A673 (cell line): ENCODE measurements at regions not wholly inside any gene's neighbourhood (a gene's known extent, or its start where the extent isn't known, plus 50 kb on each side); places are given as distances from the start of the nearest gene placed in this dataset.

ENCODE experiments used
- BruUV-seq: library from RNA; stranded (reverse); fragments of 400-500 nt; replicated peaks from 2 replicates; lab custom pipeline; 2021; lab: Mats Ljungman, UMichigan
- CTCF ChIA-PET: fragments of 300-600 bp; sonication (Branson Sonifier 250); formaldehyde crosslinking; loops from one replicate; lab custom pipeline; 2022; ENCODE audit warnings: antibody characterized with exemption; lab: Charles Lee
- POLR2A ChIA-PET: fragments of 300-600 bp; sonication (Branson Sonifier 250); formaldehyde crosslinking; loops from one replicate; lab custom pipeline; 2022; ENCODE audit warnings: antibody characterized with exemption; ENCODE audit not compliant: low non-redundant PET; lab: Charles Lee
- DNase-seq: peaks from one replicate; pipeline ENCODE4 v3.0.0-alpha.2; 2015; ENCODE audit warnings: low spot score
- H3K27ac ChIP-seq: fragments of 200-600 bp; sonication (generic); 2 replicates; pipeline ENCODE4 v1.5.1; 2016; ENCODE audit warnings: mixed run types, low read depth, mild to moderate bottlenecking, mixed read lengths, antibody characterized with exemption, low read length; ENCODE audit not compliant: poor library complexity, severe bottlenecking
- H3K27me3 ChIP-seq: fragments of 200-600 bp; sonication (generic); replicated peaks from 2 replicates; pipeline ENCODE4 v1.6.1; 2017; ENCODE audit warnings: mixed run types, low read depth, mild to moderate bottlenecking, mixed read lengths, antibody characterized with exemption, low read length; ENCODE audit not compliant: insufficient read depth, poor library complexity
- H3K36me3 ChIP-seq: fragments of 200-600 bp; sonication (generic); 2 replicates; pipeline ENCODE4 v1.6.1; 2016; ENCODE audit warnings: mixed run types, mild to moderate bottlenecking, mixed read lengths, antibody characterized with exemption, low read length; ENCODE audit not compliant: insufficient read depth, poor library complexity, severe bottlenecking
- H3K4me1 ChIP-seq: fragments of 200-600 bp; sonication (generic); 2 replicates; pipeline ENCODE4 v1.6.1; 2017; ENCODE audit warnings: mixed run types, mild to moderate bottlenecking, mixed read lengths, antibody characterized with exemption, low read length; ENCODE audit not compliant: insufficient read depth, poor library complexity, severe bottlenecking
- H3K4me3 ChIP-seq: fragments of 200-600 bp; sonication (generic); 2 replicates; pipeline ENCODE4 v1.5.1; 2016; ENCODE audit warnings: low read depth, mixed run types, mild to moderate bottlenecking, mixed read lengths, low read length; ENCODE audit not compliant: poor library complexity, severe bottlenecking
- H3K9me3 ChIP-seq: fragments of 200-600 bp; sonication (generic); 2 replicates; pipeline ENCODE4 v1.6.1; 2016; ENCODE audit warnings: mixed run types, low read depth, mild to moderate bottlenecking, mixed read lengths, antibody characterized with exemption, low read length; ENCODE audit not compliant: poor library complexity, severe bottlenecking
- EZH2 ChIP-seq: fragments of 200-600 bp; sonication (generic); IDR thresholded peaks from 2 replicates; pipeline ENCODE4 v1.6.1; 2017; ENCODE audit warnings: borderline replicate concordance, low read depth, mild to moderate bottlenecking, mixed read lengths, antibody characterized with exemption, low read length; ENCODE audit not compliant: poor library complexity, severe bottlenecking
- intact Hi-C: fragments of 100-400 bp; cut with micrococcal nuclease; formaldehyde crosslinking; loops from one replicate; pipeline ENCODE4 v1.10.0; 2022; ENCODE audit not compliant: unreplicated experiment
- TF ChIP-seq, protein P1 (sequence below): fragments of 300-800, 200-600 bp; sonication (generic); conservative IDR thresholded peaks from 2 replicates; pipeline ENCODE4 v1.5.1; 2017; ENCODE audit warnings: low read depth, mild to moderate bottlenecking, antibody characterized with exemption, low read length, moderate library complexity, mixed read lengths

DNA sequence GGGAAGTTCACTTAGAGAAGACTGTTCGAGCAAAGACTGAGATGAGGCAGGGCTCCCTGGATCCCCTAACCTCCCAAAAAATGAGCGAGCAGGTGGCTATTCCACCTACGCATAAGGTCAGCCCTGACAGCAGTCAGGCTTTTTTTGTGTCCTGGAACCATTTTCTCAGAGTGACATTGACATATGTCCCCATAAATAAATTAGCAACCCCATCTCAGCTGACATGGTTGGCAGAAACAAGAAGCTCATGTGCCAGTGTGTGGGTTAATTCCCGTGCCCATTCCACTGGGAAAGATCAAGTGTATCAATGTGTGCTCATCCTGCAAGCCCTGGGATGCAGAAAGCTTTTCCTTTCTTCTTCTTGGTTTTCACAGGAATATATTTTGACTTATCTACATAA, 740.4 kb upstream of the CELF4 start:
- no TSS peak for BruUV-seq
- TF ChIP-seq EZH2: no peak
- intact Hi-C loops: no loop called here
- no peak overlapping the region for H3K4me3 ChIP-seq
- no peaks in the 10 kb centered on the region for H3K9me3 ChIP-seq
- no peaks in the 10 kb centered on the region for H3K27me3 ChIP-seq
- DNase-seq: no peak
- H3K27ac ChIP-seq: no peak overlapping the region
- no peaks in the 10 kb centered on the region for H3K4me1 ChIP-seq
- ChIA-PET CTCF (no interaction called here), POLR2A (no interaction called here)
- no peaks in the 10 kb centered on the region for H3K36me3 ChIP-seq

DNA sequence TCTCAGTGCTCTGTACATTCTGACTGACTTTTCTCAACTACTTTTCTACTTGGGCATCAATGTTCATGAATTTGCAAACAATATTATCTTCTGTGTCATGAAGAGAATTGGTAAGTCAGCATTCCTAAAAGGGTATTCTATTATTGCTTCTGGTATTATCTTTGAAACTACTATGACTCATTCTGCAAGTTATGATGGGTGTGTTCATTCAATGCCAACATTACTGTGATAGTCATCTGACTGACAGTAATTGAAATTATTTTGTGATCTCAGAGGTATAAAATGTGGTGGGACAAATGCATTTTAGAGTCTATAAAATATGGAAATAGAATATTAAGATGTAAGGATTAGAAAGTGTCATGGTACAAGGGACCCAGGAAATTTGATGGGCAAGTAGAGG, 736.0 kb upstream of the CELF4 start:
- Histone ChIP-seq H3K9me3 (no peaks in the 10 kb centered on the region), H3K4me3 (no peak overlapping the region), H3K27ac (no peak overlapping the region), H3K36me3 (no peaks in the 10 kb centered on the region), H3K4me1 (no peaks in the 10 kb centered on the region), H3K27me3 (no peaks in the 10 kb centered on the region)
- ChIA-PET CTCF (no interaction called here), POLR2A (no interaction called here)
- DNase-seq: no peak
- TF ChIP-seq, protein P1, sequence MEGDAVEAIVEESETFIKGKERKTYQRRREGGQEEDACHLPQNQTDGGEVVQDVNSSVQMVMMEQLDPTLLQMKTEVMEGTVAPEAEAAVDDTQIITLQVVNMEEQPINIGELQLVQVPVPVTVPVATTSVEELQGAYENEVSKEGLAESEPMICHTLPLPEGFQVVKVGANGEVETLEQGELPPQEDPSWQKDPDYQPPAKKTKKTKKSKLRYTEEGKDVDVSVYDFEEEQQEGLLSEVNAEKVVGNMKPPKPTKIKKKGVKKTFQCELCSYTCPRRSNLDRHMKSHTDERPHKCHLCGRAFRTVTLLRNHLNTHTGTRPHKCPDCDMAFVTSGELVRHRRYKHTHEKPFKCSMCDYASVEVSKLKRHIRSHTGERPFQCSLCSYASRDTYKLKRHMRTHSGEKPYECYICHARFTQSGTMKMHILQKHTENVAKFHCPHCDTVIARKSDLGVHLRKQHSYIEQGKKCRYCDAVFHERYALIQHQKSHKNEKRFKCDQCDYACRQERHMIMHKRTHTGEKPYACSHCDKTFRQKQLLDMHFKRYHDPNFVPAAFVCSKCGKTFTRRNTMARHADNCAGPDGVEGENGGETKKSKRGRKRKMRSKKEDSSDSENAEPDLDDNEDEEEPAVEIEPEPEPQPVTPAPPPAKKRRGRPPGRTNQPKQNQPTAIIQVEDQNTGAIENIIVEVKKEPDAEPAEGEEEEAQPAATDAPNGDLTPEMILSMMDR: no peak
- no peak for TF ChIP-seq EZH2
- intact Hi-C loops: no loop called here
- no TSS peak for BruUV-seq

DNA sequence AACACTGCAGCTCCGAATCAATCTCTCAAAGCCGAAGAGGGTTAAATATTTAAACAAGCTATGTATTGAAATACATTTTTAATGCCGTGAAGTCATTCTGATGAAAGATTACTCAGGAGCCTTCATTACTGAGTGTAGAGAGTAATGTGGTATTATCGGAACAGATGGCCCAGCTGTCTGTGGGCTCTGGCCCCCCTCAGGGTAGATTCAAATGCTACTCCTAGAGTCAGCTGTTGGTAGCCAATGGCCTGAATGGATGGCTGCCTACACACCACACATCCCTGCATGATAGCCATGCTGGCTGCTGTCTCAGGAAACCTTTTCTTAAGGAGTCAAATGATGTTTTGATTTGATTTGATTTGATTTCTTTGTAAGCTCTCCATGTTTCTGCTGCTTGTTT, 732.3 kb upstream of the CELF4 start:
- no peak overlapping the region for H3K27ac ChIP-seq
- ChIA-PET POLR2A (no interaction called here), CTCF (no interaction called here)
- DNase-seq: no peak
- no peaks in the 10 kb centered on the region for H3K27me3 ChIP-seq
- H3K9me3 ChIP-seq: peaks cover 10% of the 10 kb centered on the region
- H3K4me3 ChIP-seq: no peak overlapping the region
- BruUV-seq: no TSS peak
- H3K36me3 ChIP-seq: no peaks in the 10 kb centered on the region
- H3K4me1 ChIP-seq: no peaks in the 10 kb centered on the region
- TF ChIP-seq, protein P1: no peak
- no peak for TF ChIP-seq EZH2
- intact Hi-C loops: no loop called here

DNA sequence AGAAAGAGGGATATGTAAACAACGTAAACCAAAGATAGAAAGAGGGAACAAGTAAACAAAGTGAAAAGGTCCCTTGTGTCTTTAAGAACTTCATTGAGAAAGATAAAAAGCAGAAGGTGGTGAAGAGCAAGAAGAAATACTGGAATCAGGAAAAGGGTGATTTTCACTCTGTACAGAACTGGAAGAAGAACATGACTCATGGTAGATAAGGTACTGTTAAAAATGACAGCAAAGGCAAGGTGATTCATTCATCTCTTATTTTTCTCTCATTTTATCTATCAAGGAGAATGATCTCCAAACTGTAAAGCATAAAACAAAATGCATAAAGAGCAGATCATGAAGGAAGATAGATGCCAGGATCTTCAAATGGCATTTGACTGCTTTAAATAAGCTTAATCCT, 724.6 kb upstream of the CELF4 start:
- Histone ChIP-seq H3K27me3 (no peaks in the 10 kb centered on the region), H3K9me3 (peaks cover 10% of the 10 kb centered on the region), H3K4me1 (no peaks in the 10 kb centered on the region), H3K27ac (no peak overlapping the region), H3K4me3 (no peak overlapping the region), H3K36me3 (no peaks in the 10 kb centered on the region)
- BruUV-seq: no TSS peak
- TF ChIP-seq, protein P1: no peak
- no peak for TF ChIP-seq EZH2
- POLR2A ChIA-PET: no interaction called here
- intact Hi-C loops: no loop called here
- no peak for DNase-seq
- CTCF ChIA-PET: no interaction called here
